Stimulated activated naive CD8-positive, alpha-beta T cell treated with anti-CD3 and anti-CD28 coated beads, Interleukin-15, amount 100 ng/mL, for 72 hours (primary cell): ENCODE measurements at regions not wholly inside any gene's neighbourhood (a gene's known extent, or its start where the extent isn't known, plus 50 kb on each side); places are given as distances from the start of the nearest gene placed in this dataset.
"Not testable (repeated sequence)": the region's sequence is repeated elsewhere in the genome, so short reads cannot be mapped to it uniquely, and the experiment has no call there.

Source experiments
- ATAC-seq: fragments of 150-1000 bp; cut with Tn5 transposase; 2 replicates; pipeline ENCODE4 v1.10.0; 2021; ENCODE audit warnings: mild to moderate bottlenecking, moderate library complexity
- DNase-seq, 2 donors: peaks; one replicate each; pipeline ENCODE4 v3.0.0; 2021 to 2022
- H3K27ac Mint-ChIP-seq, 2 donors: one replicate each; pipeline ENCODE4 v1.8.0; 2022; ENCODE audit warnings: mild to moderate bottlenecking in 2 of 2, mixed read lengths in 2 of 2, moderate library complexity in 2 of 2
- H3K27me3 Mint-ChIP-seq: one replicate; pipeline ENCODE4 v1.8.0; 2022; ENCODE audit warnings: mixed read lengths
- H3K4me1 Mint-ChIP-seq: one replicate; pipeline ENCODE4 v1.8.0; 2022; ENCODE audit warnings: mild to moderate bottlenecking, mixed read lengths
- H3K4me3 Mint-ChIP-seq, 2 donors: one replicate each; pipeline ENCODE4 v1.8.0; 2022; ENCODE audit warnings: mild to moderate bottlenecking in 2 of 2, mixed read lengths in 2 of 2, moderate library complexity in 1 of 2
- H3K9me3 Mint-ChIP-seq, 2 donors: one replicate each; pipeline ENCODE4 v1.8.0; 2022; ENCODE audit warnings: mixed read lengths in 2 of 2

GRCh38 chr12:90682398-90682797 lies 272.6 kb downstream of the CCER1 start:
- H3K4me3 Mint-ChIP-seq = no peak overlapping the region
- DNase-seq (no peak), ATAC-seq (no peak)
- H3K9me3 Mint-ChIP-seq = peaks cover 0 to 7% of the 10 kb centered on the region in 2 donors
- no peaks in the 10 kb centered on the region for H3K4me1 Mint-ChIP-seq
- H3K27ac Mint-ChIP-seq = no peak overlapping the region
- no peaks in the 10 kb centered on the region for H3K27me3 Mint-ChIP-seq

- H3K27me3 Mint-ChIP-seq = no peaks in the 10 kb centered on the region
- no peak for DNase-seq
- ATAC-seq = no peak
- H3K9me3 Mint-ChIP-seq = peaks cover 0 to 7% of the 10 kb centered on the region in 2 donors
- H3K4me1 Mint-ChIP-seq = no peaks in the 10 kb centered on the region
- no peak overlapping the region for H3K27ac Mint-ChIP-seq
- no peak overlapping the region for H3K4me3 Mint-ChIP-seq
These were observed 275.3 kb downstream of the CCER1 start for GRCh38 chr12:90679674-90680073.

- ATAC-seq = no peak
- H3K9me3 Mint-ChIP-seq = peaks cover 3 to 7% of the 10 kb centered on the region in 2 donors
- H3K27me3 Mint-ChIP-seq = no peaks in the 10 kb centered on the region
- H3K27ac Mint-ChIP-seq = no peak overlapping the region
- H3K4me3 Mint-ChIP-seq = no peak overlapping the region
- no peak for DNase-seq
- H3K4me1 Mint-ChIP-seq = no peaks in the 10 kb centered on the region
These were observed 277.4 kb downstream of the CCER1 start for GRCh38 chr12:90677552-90677951.

GRCh38 chr12:90677055-90677454 lies 277.9 kb downstream of the CCER1 start:
- peaks cover 3 to 7% of the 10 kb centered on the region in 2 donors for H3K9me3 Mint-ChIP-seq
- no peak overlapping the region for H3K27ac Mint-ChIP-seq
- H3K4me1 Mint-ChIP-seq = no peaks in the 10 kb centered on the region
- no peaks in the 10 kb centered on the region for H3K27me3 Mint-ChIP-seq
- DNase-seq (no peak), ATAC-seq (no peak)
- no peak overlapping the region for H3K4me3 Mint-ChIP-seq

- no peak for DNase-seq
- no peaks in the 10 kb centered on the region for H3K27me3 Mint-ChIP-seq
- no peak for ATAC-seq
- peaks cover 5 to 11% of the 10 kb centered on the region in 2 donors for H3K9me3 Mint-ChIP-seq
- H3K4me1 Mint-ChIP-seq = no peaks in the 10 kb centered on the region
- no peak overlapping the region for H3K4me3 Mint-ChIP-seq
- no peak overlapping the region for H3K27ac Mint-ChIP-seq
These were observed 279.9 kb downstream of the CCER1 start for GRCh38 chr12:90675106-90675505.

- H3K9me3 Mint-ChIP-seq = peaks cover 7 to 16% of the 10 kb centered on the region in 2 donors
- no peaks in the 10 kb centered on the region for H3K4me1 Mint-ChIP-seq
- DNase-seq (no peak), ATAC-seq (no peak)
- H3K27me3 Mint-ChIP-seq = no peaks in the 10 kb centered on the region
- no peak overlapping the region for H3K27ac Mint-ChIP-seq
- H3K4me3 Mint-ChIP-seq = no peak overlapping the region
These were observed 282.9 kb downstream of the CCER1 start for GRCh38 chr12:90672081-90672480.

- H3K4me1 Mint-ChIP-seq, H3K27ac Mint-ChIP-seq, H3K9me3 Mint-ChIP-seq, ATAC-seq, H3K27me3 Mint-ChIP-seq, H3K4me3 Mint-ChIP-seq, DNase-seq: not testable (repeated sequence)
These were observed 291.0 kb downstream of the CCER1 start for GRCh38 chr12:90663949-90664348.

GRCh38 chr12:90659060-90659459 lies 295.9 kb downstream of the CCER1 start:
- no peaks in the 10 kb centered on the region for H3K9me3 Mint-ChIP-seq
- DNase-seq (no peak), ATAC-seq (no peak)
- H3K4me3 Mint-ChIP-seq = no peak overlapping the region
- H3K27ac Mint-ChIP-seq = no peak overlapping the region
- peaks cover 6% of the 10 kb centered on the region for H3K27me3 Mint-ChIP-seq
- no peaks in the 10 kb centered on the region for H3K4me1 Mint-ChIP-seq

GRCh38 chr12:90653040-90653439 lies 301.9 kb downstream of the CCER1 start:
- no peak for DNase-seq

GRCh38 chr12:90652280-90652679 lies 302.7 kb downstream of the CCER1 start:
- DNase-seq = no peak
- no peak overlapping the region for H3K4me3 Mint-ChIP-seq
- H3K27me3 Mint-ChIP-seq = peaks cover 6% of the 10 kb centered on the region

More at GRCh38 chr12:90653040-90653439, 301.9 kb downstream of the CCER1 start:
- H3K4me1 Mint-ChIP-seq = no peaks in the 10 kb centered on the region
- H3K27ac Mint-ChIP-seq = no peak overlapping the region
- no peak for ATAC-seq
- peaks cover 0 to 7% of the 10 kb centered on the region in 2 donors for H3K9me3 Mint-ChIP-seq
- H3K4me3 Mint-ChIP-seq = no peak overlapping the region
- H3K27me3 Mint-ChIP-seq = peaks cover 6% of the 10 kb centered on the region

GRCh38 chr12:90645181-90645580 lies 309.8 kb downstream of the CCER1 start:
- no peak for ATAC-seq
- H3K27me3 Mint-ChIP-seq = no peaks in the 10 kb centered on the region
- H3K27ac Mint-ChIP-seq = no peak overlapping the region
- no peak overlapping the region for H3K4me3 Mint-ChIP-seq
- H3K9me3 Mint-ChIP-seq = peaks cover 5 to 12% of the 10 kb centered on the region in 2 donors
- DNase-seq = no peak
- H3K4me1 Mint-ChIP-seq = no peaks in the 10 kb centered on the region

More at GRCh38 chr12:90652280-90652679, 302.7 kb downstream of the CCER1 start:
- Mint-ChIP-seq H3K4me1 (no peaks in the 10 kb centered on the region), H3K27ac (no peak overlapping the region), H3K9me3 (peaks cover 0 to 7% of the 10 kb centered on the region in 2 donors)
- no peak for ATAC-seq

- no peaks in the 10 kb centered on the region for H3K4me1 Mint-ChIP-seq
- H3K4me3 Mint-ChIP-seq = no peak overlapping the region
- H3K27me3 Mint-ChIP-seq = no peaks in the 10 kb centered on the region
- DNase-seq = no peak
- H3K9me3 Mint-ChIP-seq = peaks cover 6 to 7% of the 10 kb centered on the region in 2 donors
- no peak overlapping the region for H3K27ac Mint-ChIP-seq
- ATAC-seq = no peak
These were observed 323.3 kb downstream of the CCER1 start for GRCh38 chr12:90631591-90632212.

GRCh38 chr12:90630006-90630405 lies 325.0 kb downstream of the CCER1 start:
- Mint-ChIP-seq H3K27me3 (no peaks in the 10 kb centered on the region), H3K4me1 (no peaks in the 10 kb centered on the region), H3K27ac (no peak overlapping the region), H3K9me3 (peaks cover 6 to 7% of the 10 kb centered on the region in 2 donors), H3K4me3 (no peak overlapping the region)
- ATAC-seq (no peak), DNase-seq (no peak)

- no peak overlapping the region for H3K4me3 Mint-ChIP-seq
- H3K4me1 Mint-ChIP-seq = no peaks in the 10 kb centered on the region
- ATAC-seq (no peak), DNase-seq (no peak)
- no peak overlapping the region for H3K27ac Mint-ChIP-seq
- no peaks in the 10 kb centered on the region for H3K27me3 Mint-ChIP-seq
- H3K9me3 Mint-ChIP-seq = peaks cover 3 to 13% of the 10 kb centered on the region in 2 donors
These were observed 326.8 kb downstream of the CCER1 start for GRCh38 chr12:90628213-90628612.

GRCh38 chr12:90627180-90627896 lies 327.6 kb downstream of the CCER1 start:
- DNase-seq = no peak
- ATAC-seq = no peak
- Mint-ChIP-seq H3K4me1 (no peaks in the 10 kb centered on the region), H3K27ac (no peak overlapping the region), H3K4me3 (no peak overlapping the region), H3K27me3 (no peaks in the 10 kb centered on the region), H3K9me3 (peaks cover 0 to 13% of the 10 kb centered on the region in 2 donors)

GRCh38 chr12:90622431-90622830 lies 332.5 kb downstream of the CCER1 start:
- Mint-ChIP-seq H3K4me3 (no peak overlapping the region), H3K9me3 (peaks cover 0 to 12% of the 10 kb centered on the region in 2 donors), H3K27me3 (no peaks in the 10 kb centered on the region), H3K4me1 (no peaks in the 10 kb centered on the region), H3K27ac (peak overlapping the region in 1 of 2 donors; percentile 0)
- no peak for ATAC-seq
- no peak for DNase-seq
